SW480 (cell line): ENCODE measurements at regions not wholly inside any gene's neighbourhood (a gene's known extent, or its start where the extent isn't known, plus 50 kb on each side); places are given as distances from the start of the nearest gene placed in this dataset.

Experiments
- DNase-seq: peaks from one replicate; pipeline ENCODE4 v3.0.0-alpha.2; 2016; ENCODE audit warnings: low spot score

GRCh38 chr4:41427931-41428600 lies 109.9 kb upstream of the LIMCH1 start:
- no peak for DNase-seq

- no peak for DNase-seq
These were observed 109.2 kb upstream of the LIMCH1 start for GRCh38 chr4:41428601-41429279.

- no peak for DNase-seq
These were observed 108.7 kb upstream of the LIMCH1 start for GRCh38 chr4:41429280-41429669.

- no peak for DNase-seq
These were observed 107.2 kb upstream of the LIMCH1 start for GRCh38 chr4:41430792-41431191.

- no peak for DNase-seq
These were observed 106.7 kb upstream of the LIMCH1 start for GRCh38 chr4:41431276-41431675.

GRCh38 chr4:41432219-41432618 lies 105.7 kb upstream of the LIMCH1 start:
- DNase-seq, result no peak

- no peak for DNase-seq
These were observed 105.1 kb upstream of the LIMCH1 start for GRCh38 chr4:41432881-41433280.

- no peak for DNase-seq
These were observed 104.6 kb upstream of the LIMCH1 start for GRCh38 chr4:41433361-41433760.

- DNase-seq, result no peak
These were observed 102.4 kb upstream of the LIMCH1 start for GRCh38 chr4:41435510-41435909.

- DNase-seq, result no peak
These were observed 101.5 kb upstream of the LIMCH1 start for GRCh38 chr4:41436419-41436818.

- DNase-seq, result no peak
These were observed 100.8 kb upstream of the LIMCH1 start for GRCh38 chr4:41437111-41437536.

- no peak for DNase-seq
These were observed 99.0 kb upstream of the LIMCH1 start for GRCh38 chr4:41438931-41439297.

- DNase-seq, result no peak
These were observed 95.1 kb upstream of the LIMCH1 start for GRCh38 chr4:41442810-41443209.

GRCh38 chr4:41443340-41444079 lies 94.4 kb upstream of the LIMCH1 start:
- no peak for DNase-seq

- no peak for DNase-seq
These were observed 91.6 kb upstream of the LIMCH1 start for GRCh38 chr4:41446391-41446790.

GRCh38 chr4:41446981-41447725 lies 90.8 kb upstream of the LIMCH1 start:
- DNase-seq, result no peak

- no peak for DNase-seq
These were observed 89.0 kb upstream of the LIMCH1 start for GRCh38 chr4:41448934-41449333.

- no peak for DNase-seq
These were observed 86.0 kb upstream of the LIMCH1 start for GRCh38 chr4:41451961-41452360.

- no peak for DNase-seq
These were observed 85.3 kb upstream of the LIMCH1 start for GRCh38 chr4:41452484-41453225.

- DNase-seq, result no peak
These were observed 83.5 kb upstream of the LIMCH1 start for GRCh38 chr4:41454423-41454822.

GRCh38 chr4:41455206-41455605 lies 82.8 kb upstream of the LIMCH1 start:
- no peak for DNase-seq

GRCh38 chr4:41456559-41457101 lies 81.3 kb upstream of the LIMCH1 start:
- DNase-seq, result no peak
